Fibroblast of the aortic adventitia (primary cell): ENCODE measurements at regions not wholly inside any gene's neighbourhood (a gene's known extent, or its start where the extent isn't known, plus 50 kb on each side); places are given as distances from the start of the nearest gene placed in this dataset.
A peak's percentile ranks its signal among the peaks of the same experiment; 100 is the strongest.

Experiments used
- DNase-seq: peaks from one replicate; pipeline ENCODE4 v3.0.0-alpha.2; 2010; ENCODE audit warnings: low read depth
- H3K4me3 ChIP-seq: 2 replicates; pipeline ENCODE4 v1.5.1; 2011; ENCODE audit warnings: low read depth, mild to moderate bottlenecking, control low read depth, low read length, moderate library complexity
- CTCF ChIP-seq: IDR thresholded peaks from 2 replicates; pipeline ENCODE4 v1.5.1; 2011; ENCODE audit warnings: mild to moderate bottlenecking, low read length, control low read depth, inconsistent platforms; ENCODE audit not compliant: insufficient read depth

DNA sequence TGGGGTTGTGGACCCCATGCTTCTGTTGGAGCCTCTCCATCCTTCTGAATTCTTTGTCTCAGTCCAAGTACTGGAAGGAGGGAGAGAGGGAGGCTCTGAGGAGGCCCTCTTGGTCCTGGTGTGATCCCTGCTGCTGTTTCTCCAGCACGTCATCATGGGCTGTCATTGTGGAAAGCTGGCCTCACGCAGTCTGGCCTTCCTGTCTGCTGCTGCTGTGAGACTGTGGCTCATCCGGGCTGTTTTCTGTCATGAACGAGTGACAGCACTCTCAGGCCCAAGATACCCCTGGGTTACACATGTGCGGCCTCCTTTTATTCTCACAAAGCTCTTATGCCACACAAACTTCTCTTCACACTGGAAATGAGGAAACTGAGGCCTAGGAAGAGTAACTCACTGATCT, 499.3 kb downstream of the CCDC171 start:
- DNase-seq: no peak
- H3K4me3 ChIP-seq: no peak overlapping the region
- no peak for TF ChIP-seq CTCF

DNA sequence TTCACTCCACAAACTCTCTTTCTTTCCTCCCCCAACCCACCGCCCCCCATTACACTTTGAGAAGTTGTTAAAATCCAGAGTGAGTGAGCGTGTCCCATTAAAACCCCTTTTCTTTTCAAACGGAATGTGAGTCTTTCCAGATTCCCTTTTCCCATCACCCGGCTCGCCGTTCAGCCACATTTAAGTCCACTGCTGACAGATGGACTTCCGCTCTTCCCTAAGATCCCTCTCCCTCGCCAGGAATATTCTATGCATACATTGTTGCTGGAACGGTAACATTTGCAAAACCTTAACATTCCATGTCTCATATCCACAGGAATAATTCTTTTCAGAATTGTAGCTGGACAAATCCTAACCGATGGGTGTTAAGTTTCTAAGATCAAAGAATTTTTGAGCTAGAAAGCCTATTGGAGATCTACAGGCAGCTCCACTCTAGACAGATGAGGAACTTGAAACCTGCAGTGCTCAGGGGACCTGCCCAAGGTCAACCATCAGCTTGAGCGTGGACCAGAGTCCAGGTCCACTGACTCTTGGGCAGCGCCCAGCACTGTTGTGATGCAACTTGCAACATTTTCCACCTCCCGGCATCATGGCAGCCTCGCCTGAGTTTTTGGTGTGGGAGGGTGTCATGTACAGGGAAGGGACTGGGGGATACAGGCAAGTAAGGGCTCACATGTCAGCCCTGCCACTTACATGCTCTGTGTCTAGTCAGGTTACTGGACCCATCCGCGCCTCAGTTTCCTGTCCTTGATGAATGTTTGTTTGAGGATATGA, 500.1 kb downstream of the CCDC171 start:
- TF ChIP-seq CTCF: no peak
- no peak overlapping the region for H3K4me3 ChIP-seq
- no peak for DNase-seq

- DNase-seq: no peak
- no peak overlapping the region for H3K4me3 ChIP-seq
- no peak for TF ChIP-seq CTCF
Measured at GRCh38 chr9:16057541-16057940, 504.7 kb downstream of the CCDC171 start.

- no peak for TF ChIP-seq CTCF
Measured at GRCh38 chr9:16058131-16058549, 505.3 kb downstream of the CCDC171 start.

DNA sequence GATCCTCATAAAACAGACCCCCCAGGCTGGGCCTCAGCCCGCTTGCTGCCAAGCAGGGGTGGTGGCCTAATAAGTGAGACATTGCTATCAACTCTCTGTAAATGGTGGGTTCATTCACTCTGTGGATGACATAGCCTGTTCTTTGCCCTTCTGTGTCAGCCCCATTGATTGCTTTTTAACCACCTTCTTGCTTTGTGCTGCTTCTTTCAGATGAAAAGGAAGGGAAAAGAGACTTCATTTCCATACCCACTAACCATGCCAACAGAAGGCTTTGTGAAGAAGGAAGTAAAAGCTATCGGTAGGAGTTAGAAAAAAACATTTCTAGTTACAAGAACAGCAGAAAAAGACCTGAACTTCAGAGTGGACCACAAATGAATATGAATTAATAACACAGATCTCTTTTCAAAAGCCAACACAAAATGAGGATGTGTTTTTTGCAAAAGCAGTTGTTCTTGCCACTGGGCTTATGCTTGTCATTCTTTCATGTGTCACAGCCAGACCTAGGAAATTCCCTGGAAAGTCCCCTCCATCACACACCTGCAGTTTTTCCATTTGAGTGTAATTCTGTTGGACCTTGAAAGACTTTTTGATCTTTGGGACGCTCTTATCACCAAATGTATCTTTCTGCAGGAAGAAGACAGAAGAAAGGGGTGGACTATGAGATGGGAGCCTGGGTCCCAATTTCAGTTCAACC, 507.7 kb downstream of the CCDC171 start:
- TF ChIP-seq CTCF: no peak
- H3K4me3 ChIP-seq: no peak overlapping the region
- no peak for DNase-seq

More at GRCh38 chr9:16058131-16058549, 505.3 kb downstream of the CCDC171 start:
- DNase-seq: peak; percentile 26
- H3K4me3 ChIP-seq: no peak overlapping the region

GRCh38 chr9:16062542-16063240, 509.8 kb downstream of the CCDC171 start:
- H3K4me3 ChIP-seq: peak overlapping the region; percentile 13
- DNase-seq: peak; percentile 81
- TF ChIP-seq CTCF: no peak
